ENCODE measurements at regions not wholly inside any gene's neighbourhood (a gene's known extent, or its start where the extent isn't known, plus 50 kb on each side); places are given as distances from the start of the nearest gene placed in this dataset.
"Not testable (repeated sequence)": the region's sequence is repeated elsewhere in the genome, so short reads cannot be mapped to it uniquely, and the experiment has no call there.

DNA sequence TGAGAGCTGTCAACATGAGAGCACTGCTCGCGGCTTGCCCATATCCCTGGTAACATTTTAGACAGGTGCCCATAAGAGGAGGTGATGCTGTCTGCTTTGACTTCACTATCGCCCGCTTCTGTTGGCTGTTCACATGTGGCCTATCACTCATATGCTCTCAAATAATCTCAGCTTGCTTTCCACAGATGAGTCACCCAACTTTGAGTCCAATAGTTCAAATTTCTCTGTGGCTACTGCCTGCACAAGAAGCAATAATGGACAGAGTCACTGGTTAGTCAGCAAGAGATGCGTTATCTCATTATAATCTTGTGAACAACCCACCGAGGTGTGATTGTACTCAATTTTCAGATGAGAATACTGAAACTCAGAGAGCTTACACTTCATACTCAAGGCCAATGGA lies 1714.1 kb downstream of the LRRC4C start:
- H3K9me3 Mint-ChIP-seq (ENCODE audit: unreplicated experiment) = no peaks in the 10 kb centered on the region
- peak; percentile 39 to 61 for DNase-seq
- H3K4me1 ChIP-seq = peaks cover 20% of the 10 kb centered on the region
- no peaks in the 10 kb centered on the region for H3K27me3 Mint-ChIP-seq (ENCODE audit: insufficient read depth, unreplicated experiment)
- TF ChIP-seq, protein P1, sequence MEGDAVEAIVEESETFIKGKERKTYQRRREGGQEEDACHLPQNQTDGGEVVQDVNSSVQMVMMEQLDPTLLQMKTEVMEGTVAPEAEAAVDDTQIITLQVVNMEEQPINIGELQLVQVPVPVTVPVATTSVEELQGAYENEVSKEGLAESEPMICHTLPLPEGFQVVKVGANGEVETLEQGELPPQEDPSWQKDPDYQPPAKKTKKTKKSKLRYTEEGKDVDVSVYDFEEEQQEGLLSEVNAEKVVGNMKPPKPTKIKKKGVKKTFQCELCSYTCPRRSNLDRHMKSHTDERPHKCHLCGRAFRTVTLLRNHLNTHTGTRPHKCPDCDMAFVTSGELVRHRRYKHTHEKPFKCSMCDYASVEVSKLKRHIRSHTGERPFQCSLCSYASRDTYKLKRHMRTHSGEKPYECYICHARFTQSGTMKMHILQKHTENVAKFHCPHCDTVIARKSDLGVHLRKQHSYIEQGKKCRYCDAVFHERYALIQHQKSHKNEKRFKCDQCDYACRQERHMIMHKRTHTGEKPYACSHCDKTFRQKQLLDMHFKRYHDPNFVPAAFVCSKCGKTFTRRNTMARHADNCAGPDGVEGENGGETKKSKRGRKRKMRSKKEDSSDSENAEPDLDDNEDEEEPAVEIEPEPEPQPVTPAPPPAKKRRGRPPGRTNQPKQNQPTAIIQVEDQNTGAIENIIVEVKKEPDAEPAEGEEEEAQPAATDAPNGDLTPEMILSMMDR (IDR thresholded peaks at IDR 0.05; ENCODE audit: insufficient read depth in 1 of 2, low read depth in 1 of 2, low read length in 1 of 2, severe bottlenecking in 1 of 2, unreplicated experiment in 1 of 2) = no peak
- H3K27ac Mint-ChIP-seq (ENCODE audit: unreplicated experiment) = no peak overlapping the region
- POLR2A ChIA-PET = no interaction called here
- H3K36me3 Mint-ChIP-seq (ENCODE audit: insufficient read depth, unreplicated experiment) = peaks cover 4% of the 10 kb centered on the region
- H3K4me3 Mint-ChIP-seq (ENCODE audit: unreplicated experiment) = peak overlapping the region; percentile 2
- CTCF ChIA-PET = no interaction called here
- peaks cover 8% of the 10 kb centered on the region for H3K4me1 Mint-ChIP-seq (ENCODE audit: low read depth, unreplicated experiment)
- H3K9me3 ChIP-seq = peaks cover 11% of the 10 kb centered on the region
- no peaks in the 10 kb centered on the region for H3K27me3 ChIP-seq (replicated peaks; ENCODE audit: control insufficient read depth, insufficient read depth, low read length)
- H3K4me3 ChIP-seq (ENCODE audit: low read depth, low read length) = no peak overlapping the region
- no TSS peak for BruUV-seq (replicated peaks)
- intact Hi-C loops (cut with micrococcal nuclease; ENCODE audit: unreplicated experiment) = no loop called here
- H3K36me3 ChIP-seq (ENCODE audit: control insufficient read depth, insufficient read depth, low read length) = no peaks in the 10 kb centered on the region

DNA sequence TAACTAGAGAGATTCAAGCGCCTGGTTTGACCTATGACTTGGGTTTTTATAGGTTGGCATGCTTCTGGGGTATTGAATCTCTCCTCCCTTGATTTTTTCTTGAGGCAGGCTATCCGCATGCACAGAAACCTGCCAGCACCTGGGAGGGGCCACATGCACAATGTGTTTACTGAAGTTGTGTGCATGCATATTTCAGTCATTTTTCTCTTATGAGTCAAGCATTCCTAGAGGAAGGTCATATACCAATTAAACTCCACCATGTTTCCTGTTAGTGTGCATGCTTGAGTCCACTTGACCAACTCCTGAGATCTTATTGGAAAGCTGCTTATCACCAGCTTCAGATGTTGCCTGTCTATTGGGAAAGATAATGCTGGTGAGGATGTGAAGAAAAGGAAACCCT lies 1718.4 kb downstream of the LRRC4C start:
- ChIA-PET POLR2A (no interaction called here), CTCF (no interaction called here)
- DNase-seq = peak; percentile 51 to 75
- H3K4me1 ChIP-seq = peaks cover 20% of the 10 kb centered on the region
- H3K27me3 Mint-ChIP-seq (ENCODE audit: insufficient read depth, unreplicated experiment) = no peaks in the 10 kb centered on the region
- H3K27ac Mint-ChIP-seq (ENCODE audit: unreplicated experiment) = no peak overlapping the region
- no TSS peak for BruUV-seq (replicated peaks)
- H3K4me3 ChIP-seq (ENCODE audit: low read depth, low read length) = no peak overlapping the region
- peaks cover 11% of the 10 kb centered on the region for H3K9me3 ChIP-seq
- intact Hi-C loops (cut with micrococcal nuclease; ENCODE audit: unreplicated experiment) = loop anchor here (1.0 kb wide), 2 partner anchors 14 to 32 kb away; no protein-coding TSS in a partner anchor
- H3K36me3 Mint-ChIP-seq (ENCODE audit: insufficient read depth, unreplicated experiment) = peaks cover 4% of the 10 kb centered on the region
- TF ChIP-seq, protein P1 (IDR thresholded peaks at IDR 0.05; ENCODE audit: insufficient read depth in 1 of 2, low read depth in 1 of 2, low read length in 1 of 2, severe bottlenecking in 1 of 2, unreplicated experiment in 1 of 2) = no peak
- peaks cover 8% of the 10 kb centered on the region for H3K4me1 Mint-ChIP-seq (ENCODE audit: low read depth, unreplicated experiment)
- no peak overlapping the region for H3K4me3 Mint-ChIP-seq (ENCODE audit: unreplicated experiment)
- H3K36me3 ChIP-seq (ENCODE audit: control insufficient read depth, insufficient read depth, low read length) = no peaks in the 10 kb centered on the region
- no peaks in the 10 kb centered on the region for H3K9me3 Mint-ChIP-seq (ENCODE audit: unreplicated experiment)
- no peaks in the 10 kb centered on the region for H3K27me3 ChIP-seq (replicated peaks; ENCODE audit: control insufficient read depth, insufficient read depth, low read length)

DNA sequence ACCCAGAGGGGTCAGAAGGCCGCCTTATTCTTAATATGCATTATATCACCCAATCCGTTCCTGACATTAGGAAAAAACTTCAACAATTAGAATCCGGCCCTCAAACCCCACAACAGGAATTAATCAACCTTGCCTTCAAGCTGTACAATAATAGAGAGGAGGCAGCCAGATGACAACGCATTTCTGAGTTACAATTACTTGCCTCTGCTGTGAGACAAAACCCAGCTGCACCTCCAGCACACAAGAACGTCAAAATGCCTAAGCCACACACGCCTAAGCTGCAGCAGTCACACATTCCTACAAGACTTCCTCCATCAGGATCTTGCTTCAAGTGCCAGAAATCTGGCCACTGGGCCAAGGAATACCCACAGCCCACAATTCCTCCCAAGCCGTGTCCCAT lies 1723.1 kb downstream of the LRRC4C start:
- CTCF ChIA-PET; H3K4me1 ChIP-seq; H3K36me3 ChIP-seq (ENCODE audit: control insufficient read depth, insufficient read depth, low read length); DNase-seq; H3K27me3 Mint-ChIP-seq (ENCODE audit: insufficient read depth, unreplicated experiment); BruUV-seq (replicated peaks); H3K36me3 Mint-ChIP-seq (ENCODE audit: insufficient read depth, unreplicated experiment); intact Hi-C loops (cut with micrococcal nuclease; ENCODE audit: unreplicated experiment); H3K27me3 ChIP-seq (replicated peaks; ENCODE audit: control insufficient read depth, insufficient read depth, low read length); H3K9me3 ChIP-seq; H3K4me3 ChIP-seq (ENCODE audit: low read depth, low read length); H3K4me3 Mint-ChIP-seq (ENCODE audit: unreplicated experiment); H3K27ac Mint-ChIP-seq (ENCODE audit: unreplicated experiment); POLR2A ChIA-PET: not testable (repeated sequence)
- Mint-ChIP-seq H3K9me3 (ENCODE audit: unreplicated experiment) (peaks cover 15% of the 10 kb centered on the region), H3K4me1 (ENCODE audit: low read depth, unreplicated experiment) (peaks cover 12% of the 10 kb centered on the region)

DNA sequence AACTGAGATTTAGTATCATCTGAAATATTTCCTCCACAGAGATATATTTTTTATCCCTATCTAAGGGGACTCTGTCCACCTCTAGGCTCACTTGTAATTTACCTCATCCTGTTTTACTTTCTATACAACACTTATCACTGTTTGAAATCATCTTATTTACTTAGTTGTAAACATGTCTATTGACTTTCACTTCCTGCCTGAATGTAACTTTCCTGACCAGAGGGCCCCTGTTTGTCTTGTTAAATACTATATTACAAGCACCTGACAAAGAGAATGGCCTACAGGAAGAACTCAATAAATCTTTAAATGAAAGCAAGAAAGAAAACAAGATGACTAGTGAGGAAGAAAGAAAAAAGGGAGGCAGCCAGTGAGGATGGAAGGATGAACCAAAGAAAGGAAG lies 1727.5 kb downstream of the LRRC4C start:
- Mint-ChIP-seq H3K4me1 (ENCODE audit: low read depth, unreplicated experiment) (peaks cover 29% of the 10 kb centered on the region), H3K4me3 (ENCODE audit: unreplicated experiment) (no peak overlapping the region), H3K27me3 (ENCODE audit: insufficient read depth, unreplicated experiment) (no peaks in the 10 kb centered on the region), H3K36me3 (ENCODE audit: insufficient read depth, unreplicated experiment) (no peaks in the 10 kb centered on the region), H3K27ac (ENCODE audit: unreplicated experiment) (no peak overlapping the region), H3K9me3 (ENCODE audit: unreplicated experiment) (peaks cover 15% of the 10 kb centered on the region)
- DNase-seq = no peak
- Histone ChIP-seq H3K4me1 (peaks cover 11% of the 10 kb centered on the region), H3K36me3 (ENCODE audit: control insufficient read depth, insufficient read depth, low read length) (no peaks in the 10 kb centered on the region), H3K4me3 (ENCODE audit: low read depth, low read length) (no peak overlapping the region), H3K27me3 (replicated peaks; ENCODE audit: control insufficient read depth, insufficient read depth, low read length) (no peaks in the 10 kb centered on the region), H3K9me3 (0 out of 2 replicates have a peak, but pooled peaks cover 3% of the 10 kb centered on the region)
- ChIA-PET POLR2A (no interaction called here), CTCF (no interaction called here)
- intact Hi-C loops (cut with micrococcal nuclease; ENCODE audit: unreplicated experiment) = no loop called here
- no TSS peak for BruUV-seq (replicated peaks)
- TF ChIP-seq, protein P1 (IDR thresholded peaks at IDR 0.05; ENCODE audit: insufficient read depth in 1 of 2, low read depth in 1 of 2, low read length in 1 of 2, severe bottlenecking in 1 of 2, unreplicated experiment in 1 of 2) = no peak
